HG02571 (cell line): ENCODE measurements at regions not wholly inside any gene's neighbourhood (a gene's known extent, or its start where the extent isn't known, plus 50 kb on each side); places are given as distances from the start of the nearest gene placed in this dataset.

Experiments
- ATAC-seq: cut with Tn5 transposase; IDR thresholded peaks from one replicate; pipeline ENCODE4 v1.9.1; 2021; ENCODE audit warnings: mild to moderate bottlenecking, moderate library complexity; ENCODE audit not compliant: unreplicated experiment

GRCh38 chr10:113287592-113287991, 265.3 kb upstream of the HABP2 start:
- no peak for ATAC-seq

DNA sequence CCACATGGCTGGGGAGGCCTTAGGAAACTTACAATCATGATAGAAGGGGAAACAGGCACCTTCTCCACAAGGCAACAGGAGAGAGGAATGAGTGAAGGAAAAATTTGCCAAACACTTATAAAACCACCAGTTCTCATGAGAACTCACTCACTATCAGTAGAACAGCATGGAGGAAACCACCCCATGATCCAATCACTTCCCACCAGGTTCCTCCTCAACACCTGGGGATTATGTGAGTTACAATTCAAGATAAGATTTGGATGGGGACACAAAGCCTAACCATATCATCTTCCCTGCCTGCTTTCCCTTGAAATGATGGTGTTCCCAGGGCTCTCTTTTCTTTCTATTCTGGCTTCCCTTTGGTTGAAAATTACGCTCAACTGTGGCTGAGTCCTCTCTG, 262.7 kb upstream of the HABP2 start:
- ATAC-seq, result no peak

- ATAC-seq, result no peak
Observed at GRCh38 chr10:113291413-113291812, 261.4 kb upstream of the HABP2 start.

- no peak for ATAC-seq
Observed at GRCh38 chr10:113292086-113292485, 260.8 kb upstream of the HABP2 start.

DNA sequence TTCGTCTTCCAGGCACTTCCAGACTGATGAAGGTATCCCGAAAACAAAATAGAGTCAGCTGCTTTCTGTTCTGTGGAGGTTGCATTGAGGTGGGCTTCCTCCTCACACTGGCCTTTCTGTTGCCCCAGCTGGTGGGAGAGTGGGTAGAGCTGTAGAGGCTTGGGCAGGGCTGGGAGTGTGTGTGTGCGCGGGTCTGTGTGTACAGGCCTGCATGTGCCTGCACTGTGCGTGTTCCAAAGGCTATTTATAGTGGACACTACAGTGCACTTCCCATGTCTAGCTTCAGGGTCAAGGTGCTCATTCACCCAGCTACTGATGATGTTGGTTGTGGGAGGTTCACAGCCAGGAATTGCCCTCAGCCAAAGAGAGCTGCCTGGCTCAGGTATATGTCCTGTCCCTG, 260.1 kb upstream of the HABP2 start:
- no peak for ATAC-seq

DNA sequence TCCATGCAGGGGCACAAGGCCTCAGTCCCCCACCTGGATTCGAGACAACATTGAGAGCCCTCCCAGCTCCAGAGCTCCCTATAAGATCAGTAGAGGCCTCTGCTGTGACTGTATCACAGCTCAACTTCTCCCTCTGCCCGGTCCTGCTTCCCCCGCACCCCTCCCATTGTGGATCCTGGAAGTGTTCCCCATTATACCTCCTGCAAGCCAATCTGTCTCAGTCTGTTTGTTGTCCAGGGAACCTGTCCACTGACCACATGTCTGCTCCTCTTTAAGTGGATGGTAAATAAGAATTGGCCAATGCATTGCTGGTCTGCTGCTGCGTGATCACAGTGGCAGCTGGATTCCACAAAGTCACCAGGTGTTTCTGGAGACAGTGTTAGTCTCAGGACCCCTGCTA, 259.7 kb upstream of the HABP2 start:
- ATAC-seq, result no peak

- ATAC-seq, result no peak
Observed at GRCh38 chr10:113294868-113295267, 258.0 kb upstream of the HABP2 start.

GRCh38 chr10:113297226-113297625, 255.6 kb upstream of the HABP2 start:
- ATAC-seq, result no peak

DNA sequence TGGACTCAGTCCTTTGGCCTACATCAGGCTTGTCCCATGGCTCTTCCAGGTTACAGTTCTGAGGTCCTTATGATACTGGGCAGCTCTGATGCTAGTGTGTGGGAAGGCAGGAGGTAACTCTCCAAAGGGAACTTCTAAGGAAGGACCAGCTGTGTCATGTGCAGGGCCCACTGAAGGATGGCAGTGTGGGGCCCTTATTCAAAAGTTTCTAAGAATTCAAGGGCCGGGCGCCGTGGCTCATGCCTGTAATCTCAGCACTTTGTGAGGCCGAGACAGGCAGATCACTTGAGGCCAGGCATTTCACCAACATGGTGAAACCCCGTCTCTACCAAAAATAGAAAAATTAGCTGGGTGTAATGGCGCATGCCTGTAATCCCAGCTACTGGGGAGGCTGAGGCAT, 254.2 kb upstream of the HABP2 start:
- ATAC-seq, result no peak

DNA sequence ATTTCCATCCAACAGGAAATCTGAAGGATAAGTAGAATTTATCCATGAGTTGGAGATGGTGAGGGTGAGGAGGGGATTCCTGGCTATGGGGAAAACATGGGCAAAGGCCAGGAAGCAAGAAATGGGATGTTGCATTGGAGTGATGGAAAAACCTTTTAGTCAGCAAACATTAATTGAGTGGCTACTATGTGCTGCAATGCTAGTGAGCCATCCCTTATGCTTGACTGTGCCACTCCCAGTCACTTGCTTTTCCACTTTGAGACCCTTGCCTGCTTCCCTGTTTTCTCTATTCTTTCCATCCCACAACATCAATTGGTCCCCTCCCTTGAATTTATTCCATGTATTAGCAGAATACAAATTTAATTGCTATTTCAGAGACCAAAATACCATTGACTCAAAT, 252.7 kb upstream of the HABP2 start:
- ATAC-seq, result no peak

- ATAC-seq, result no peak
Observed at GRCh38 chr10:113300617-113301016, 252.2 kb upstream of the HABP2 start.

GRCh38 chr10:113301342-113301984, 251.4 kb upstream of the HABP2 start:
- no peak for ATAC-seq

DNA sequence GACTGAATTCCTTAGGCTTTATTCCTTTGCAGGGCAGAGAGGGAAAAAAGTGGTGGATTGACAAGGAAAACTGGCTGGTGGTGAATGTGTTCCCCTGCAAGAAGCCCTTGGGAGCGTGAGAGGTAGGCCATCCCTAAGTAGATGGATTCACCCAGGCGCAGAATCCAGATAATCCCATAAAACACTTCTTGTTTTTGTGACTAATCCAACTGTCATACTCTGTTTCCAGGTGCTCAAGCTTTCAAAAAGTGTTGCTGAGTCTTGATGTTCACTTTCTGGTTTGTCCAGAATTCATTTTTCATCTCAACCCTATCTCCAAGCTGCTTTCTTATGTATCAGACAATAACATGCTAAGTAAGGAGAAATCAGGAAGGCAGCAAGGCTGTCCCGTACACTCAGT, 250.8 kb upstream of the HABP2 start:
- ATAC-seq, result no peak

DNA sequence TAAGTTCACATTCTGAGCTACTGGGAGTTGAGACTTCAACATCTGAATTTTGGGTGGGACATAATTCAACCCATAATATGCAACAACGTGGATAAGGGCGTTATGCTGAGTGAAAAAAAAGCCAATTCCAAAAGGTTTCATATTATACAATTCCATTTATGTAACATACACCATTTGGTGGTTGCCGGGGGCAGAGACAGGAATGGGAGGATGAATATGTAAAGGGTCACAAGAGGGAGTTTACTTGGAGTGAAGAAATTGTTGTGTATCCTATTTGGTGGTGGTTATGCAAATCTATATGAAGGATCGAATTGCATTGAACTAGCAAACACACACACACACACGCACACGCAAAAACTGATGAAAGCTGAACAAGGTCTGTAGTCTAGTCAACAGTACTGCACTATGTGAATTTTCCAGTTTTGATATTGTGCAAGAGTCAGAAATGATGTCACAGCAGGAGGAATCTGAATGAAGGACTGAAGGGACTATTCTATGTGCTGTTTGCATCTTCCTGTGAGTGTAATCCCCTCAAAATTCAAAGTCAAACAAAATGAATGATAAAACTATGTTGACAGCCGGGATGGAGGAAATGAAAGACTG, 249.2 kb upstream of the HABP2 start:
- ATAC-seq, result no peak

DNA sequence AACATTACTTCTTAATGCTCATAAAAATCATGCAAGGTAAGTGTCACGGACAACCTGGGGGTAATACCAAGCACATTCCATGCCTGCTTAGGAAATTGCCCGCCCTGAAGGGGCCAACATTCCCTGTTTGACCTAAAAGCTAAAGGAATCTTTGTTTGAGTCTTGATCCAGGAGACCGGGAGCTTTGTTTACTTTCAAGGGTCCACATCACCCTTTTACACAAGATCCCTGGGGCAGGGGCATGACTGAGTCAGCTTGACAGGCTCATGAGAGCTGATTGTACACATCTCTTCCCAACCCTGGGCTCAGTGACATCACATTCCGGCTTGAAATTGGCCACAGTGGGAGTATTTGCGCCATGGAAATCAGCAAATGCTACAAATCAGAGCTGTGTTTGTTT, 248.1 kb upstream of the HABP2 start:
- no peak for ATAC-seq

DNA sequence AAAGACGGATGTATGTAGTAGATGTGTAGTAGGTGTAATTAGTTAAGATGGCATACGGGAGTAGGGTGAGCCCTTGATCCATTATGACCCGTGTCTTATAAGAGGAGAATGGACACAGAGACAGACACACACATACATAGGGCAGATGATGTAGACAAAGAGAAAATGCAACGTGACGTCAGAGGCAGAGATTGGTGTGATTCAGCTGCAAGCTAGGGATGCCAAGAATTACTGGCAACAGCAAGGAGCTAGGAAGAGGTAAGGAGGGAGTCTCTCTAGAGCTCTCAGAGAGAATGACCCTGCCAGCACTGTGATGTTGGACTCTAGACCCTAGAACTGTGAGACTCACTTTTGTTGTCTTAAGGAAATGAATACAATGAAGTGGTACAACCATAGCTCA, 247.0 kb upstream of the HABP2 start:
- no peak for ATAC-seq

- no peak for ATAC-seq
Observed at GRCh38 chr10:113309791-113310190, 243.1 kb upstream of the HABP2 start.

- ATAC-seq, result no peak
Observed at GRCh38 chr10:113310347-113310746, 242.5 kb upstream of the HABP2 start.

DNA sequence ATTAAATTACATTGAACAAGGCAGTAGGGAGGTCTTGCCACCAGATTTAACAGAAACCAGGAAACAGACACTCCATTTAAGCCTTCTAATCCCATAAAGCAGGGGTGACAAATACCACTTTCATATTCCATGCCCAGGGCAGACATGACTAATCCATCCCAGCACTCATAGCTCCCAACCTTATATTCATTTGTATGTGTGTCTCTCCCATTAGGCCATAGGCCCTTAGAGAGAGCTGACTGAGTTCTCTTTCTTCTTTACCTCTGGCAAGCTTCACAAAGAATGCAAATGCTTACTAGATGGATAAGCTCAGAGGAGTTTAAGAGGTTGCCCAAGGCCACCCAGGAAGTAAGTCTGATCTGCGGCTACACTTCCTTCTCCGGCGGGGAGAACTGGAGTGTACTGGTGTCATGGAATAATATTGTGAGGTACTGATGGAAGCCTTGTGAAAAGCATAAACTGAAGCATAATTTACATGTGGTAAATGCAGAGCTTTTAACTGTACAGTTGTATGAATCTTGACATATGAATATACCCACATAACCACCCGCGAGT, 239.7 kb upstream of the HABP2 start:
- ATAC-seq, result no peak

- ATAC-seq, result no peak
Observed at GRCh38 chr10:113313722-113314121, 239.1 kb upstream of the HABP2 start.

DNA sequence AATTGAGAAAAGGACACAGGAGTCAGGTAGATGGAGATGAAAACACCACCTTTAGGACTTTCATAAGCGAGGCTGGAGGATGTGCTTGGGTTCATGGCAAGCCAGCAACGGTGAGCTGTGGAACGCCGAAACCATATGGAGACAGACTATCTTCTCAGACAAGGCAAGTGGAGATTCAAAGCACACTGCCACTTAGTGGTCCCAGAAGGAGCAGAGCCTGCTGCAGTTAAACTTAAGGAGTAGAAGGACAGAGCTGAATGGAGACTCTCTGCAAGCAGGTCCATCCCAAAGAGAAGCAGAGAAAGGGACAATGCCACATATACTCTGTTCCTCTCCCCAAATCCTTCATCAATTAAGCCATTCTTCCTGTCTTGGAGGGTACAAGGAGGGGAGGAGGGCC, 236.3 kb upstream of the HABP2 start:
- ATAC-seq, result no peak

DNA sequence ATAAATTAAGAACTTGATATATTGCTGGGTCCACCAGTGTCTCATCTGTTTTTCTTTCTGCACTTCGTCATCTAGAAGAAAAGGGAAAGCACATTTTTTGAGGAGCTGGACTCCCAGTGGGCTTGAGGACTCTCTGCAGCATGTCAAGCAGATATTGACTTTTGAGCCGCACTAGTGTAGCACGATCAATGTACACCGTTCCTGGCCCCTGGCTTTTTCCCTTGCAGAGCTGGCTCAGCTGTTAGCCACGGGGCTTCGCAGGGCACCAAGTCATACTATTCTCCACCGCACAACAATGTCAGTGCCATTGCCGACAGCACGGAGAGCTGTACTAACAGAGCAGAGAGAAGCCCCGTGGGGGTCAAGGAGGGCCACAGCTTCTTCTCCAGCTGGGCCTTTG, 235.4 kb upstream of the HABP2 start:
- ATAC-seq, result no peak

DNA sequence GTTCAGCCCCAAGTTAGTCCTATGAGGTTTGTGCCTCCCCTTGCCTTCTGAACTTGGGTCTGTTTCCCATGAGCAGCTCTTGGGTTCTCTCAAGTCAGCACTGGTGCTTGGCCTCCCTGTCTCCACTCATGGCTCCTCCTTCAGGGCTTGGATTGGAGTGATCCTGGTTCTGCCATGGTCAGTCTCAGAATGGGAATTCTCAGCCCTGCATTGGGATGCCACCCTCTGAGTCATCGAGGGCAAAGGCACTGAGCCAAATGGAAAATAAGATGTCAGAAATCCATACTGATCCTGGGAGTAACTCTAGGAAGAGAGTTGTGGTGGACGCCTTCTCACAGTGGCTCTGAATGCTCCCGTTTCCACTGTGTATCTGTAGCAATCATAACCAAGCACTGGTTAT, 233.4 kb upstream of the HABP2 start:
- ATAC-seq, result no peak
